Ecto neural progenitor cell (in vitro differentiated cells): ENCODE measurements at regions not wholly inside any gene's neighbourhood (a gene's known extent, or its start where the extent isn't known, plus 50 kb on each side); places are given as distances from the start of the nearest gene placed in this dataset.

Experiments
- DNase-seq: peaks from one replicate; pipeline ENCODE4 v3.0.0-alpha.2; 2018; ENCODE audit warnings: low spot score

DNA sequence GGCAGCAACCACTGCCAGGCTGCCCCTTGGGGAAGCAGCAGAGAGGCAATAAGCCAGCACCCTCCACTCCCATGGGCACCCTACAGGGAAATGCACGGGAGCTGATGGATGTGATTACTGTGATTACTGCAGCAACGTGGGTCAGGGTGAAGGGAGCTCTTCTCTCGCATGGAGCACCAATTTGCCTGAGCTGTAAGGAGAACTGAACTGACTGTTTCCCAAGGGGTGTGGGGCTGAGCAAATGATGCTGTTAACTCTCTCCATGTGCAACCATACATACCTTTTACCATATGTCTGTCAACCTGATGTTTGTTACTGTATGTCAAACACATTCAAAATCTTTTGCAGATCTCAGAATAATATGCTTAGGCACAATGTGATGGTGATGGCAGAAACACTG lies 680.6 kb downstream of the SQOR start:
- no peak for DNase-seq

DNA sequence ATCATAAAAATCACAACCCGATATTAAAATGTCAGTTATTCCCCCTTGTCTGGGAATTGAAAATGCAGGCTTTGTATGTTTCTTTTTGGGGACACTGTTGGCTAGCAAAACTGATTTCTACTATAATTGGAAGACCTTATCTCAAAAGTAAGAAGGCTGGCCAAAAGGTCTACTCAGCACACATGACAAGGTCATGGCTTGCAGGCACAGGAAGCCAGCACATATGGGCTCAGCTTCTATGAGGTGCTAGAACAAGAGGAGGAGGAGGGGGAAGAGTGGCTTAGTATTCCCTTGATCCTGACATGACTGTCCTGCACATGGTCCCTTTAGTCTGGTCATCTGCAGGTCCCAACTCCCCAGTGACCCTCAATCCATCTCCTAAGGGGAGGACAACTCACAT lies 681.2 kb downstream of the SQOR start:
- no peak for DNase-seq

- DNase-seq = no peak
These were observed 682.2 kb downstream of the SQOR start for GRCh38 chr15:46317029-46317428.

DNA sequence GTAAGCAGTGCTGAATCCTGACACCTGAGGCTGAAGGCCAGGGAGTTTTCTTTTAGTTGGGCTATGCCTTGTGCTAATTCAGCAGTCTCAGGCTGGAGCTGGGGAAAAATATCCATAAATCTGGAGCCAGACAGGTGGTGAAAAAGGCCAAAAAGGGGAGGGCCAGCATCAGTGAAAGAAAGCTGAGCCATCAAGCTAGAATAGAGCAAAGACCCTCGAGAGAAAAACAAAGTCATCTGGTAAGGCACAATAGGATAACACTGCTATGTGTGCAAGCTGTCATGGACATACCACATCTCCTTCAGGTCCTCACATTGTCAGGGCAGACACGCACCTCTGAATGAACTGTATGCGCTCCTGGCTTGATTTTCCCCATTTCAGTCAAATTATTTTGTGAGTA lies 687.9 kb downstream of the SQOR start:
- no peak for DNase-seq

GRCh38 chr15:46326173-46326572 lies 691.3 kb downstream of the SQOR start:
- DNase-seq = no peak

DNA sequence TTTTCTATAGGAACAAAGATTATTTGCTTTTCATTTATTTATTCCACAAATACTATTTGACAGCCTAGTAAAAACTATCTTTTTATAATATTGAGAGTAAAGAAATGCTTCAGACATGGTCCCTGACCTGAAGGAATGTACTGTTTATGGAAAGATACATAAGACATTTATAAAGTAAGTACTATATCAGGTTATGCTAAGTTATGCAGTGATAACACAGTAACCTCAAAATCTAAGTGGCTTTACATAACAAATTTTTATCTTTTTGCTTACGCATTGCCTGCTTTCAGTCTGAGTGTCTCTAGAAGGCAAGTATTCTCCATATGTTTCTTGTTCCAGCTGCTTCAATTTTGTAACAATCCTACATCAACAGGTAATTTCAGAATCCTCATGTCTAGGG lies 694.0 kb downstream of the SQOR start:
- no peak for DNase-seq

DNA sequence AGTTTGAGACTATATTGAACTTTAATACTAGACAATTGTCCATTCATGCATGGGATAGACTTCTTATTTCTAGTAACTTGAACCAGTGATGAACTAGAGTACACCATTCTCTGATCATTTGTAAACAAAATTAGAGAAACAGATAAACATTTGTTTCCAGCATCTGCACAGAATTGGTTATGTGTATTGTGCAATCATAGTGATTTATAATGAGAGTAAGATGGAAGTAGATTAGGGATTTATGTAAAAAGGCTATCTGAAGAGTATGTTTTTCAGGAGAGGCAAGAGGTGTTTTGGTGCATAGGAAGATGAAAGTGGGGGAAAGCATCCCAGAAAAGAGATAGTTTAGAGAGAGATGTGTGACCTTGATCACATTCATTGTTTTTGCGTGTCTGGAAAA lies 695.0 kb downstream of the SQOR start:
- DNase-seq = no peak

- DNase-seq = no peak
These were observed 696.7 kb downstream of the SQOR start for GRCh38 chr15:46331546-46331945.

GRCh38 chr15:46343196-46343935 lies 708.5 kb downstream of the SQOR start:
- peak; percentile 52 for DNase-seq

GRCh38 chr15:46344115-46344724 lies 709.4 kb downstream of the SQOR start:
- no peak for DNase-seq

- DNase-seq = no peak
These were observed 710.1 kb downstream of the SQOR start for GRCh38 chr15:46344915-46345314.

DNA sequence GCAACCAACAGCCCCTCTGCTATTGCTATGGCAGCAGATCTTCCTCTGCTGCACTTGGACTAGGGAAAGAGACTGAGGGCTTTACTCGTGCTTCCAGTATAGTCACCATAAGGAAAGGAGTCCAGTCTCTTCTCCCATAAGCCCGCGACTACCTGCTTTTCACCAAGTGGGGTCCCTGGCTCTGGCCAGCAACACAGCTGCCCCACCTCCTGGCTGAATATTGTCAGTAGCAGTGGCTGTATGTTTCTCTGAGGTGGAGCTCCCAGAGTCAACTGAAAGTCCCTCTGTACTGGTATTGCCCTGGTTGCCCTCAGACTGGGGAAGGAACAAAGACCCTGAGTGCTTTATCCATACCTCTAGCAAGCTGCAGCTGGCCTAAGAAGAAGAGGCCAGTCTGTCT lies 719.6 kb downstream of the SQOR start:
- DNase-seq = no peak

DNA sequence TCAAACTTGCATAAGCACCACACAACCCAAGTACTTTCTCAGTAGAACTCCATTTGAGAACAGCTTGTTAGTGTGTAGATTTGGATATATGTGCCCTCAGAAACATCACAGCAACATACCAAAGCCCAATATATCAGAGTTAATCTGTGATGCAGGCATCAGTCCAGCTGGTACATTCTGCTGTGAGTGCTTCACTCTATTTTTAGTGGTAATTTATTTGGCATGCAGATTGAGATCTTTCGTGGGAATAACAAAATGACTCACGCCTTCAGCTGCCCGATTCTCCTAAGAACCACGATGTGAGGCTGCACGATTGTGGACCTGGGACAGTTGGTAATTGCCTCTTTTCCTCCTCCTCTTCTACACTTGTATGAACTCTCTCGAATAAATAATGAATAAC lies 730.7 kb downstream of the SQOR start:
- no peak for DNase-seq

DNA sequence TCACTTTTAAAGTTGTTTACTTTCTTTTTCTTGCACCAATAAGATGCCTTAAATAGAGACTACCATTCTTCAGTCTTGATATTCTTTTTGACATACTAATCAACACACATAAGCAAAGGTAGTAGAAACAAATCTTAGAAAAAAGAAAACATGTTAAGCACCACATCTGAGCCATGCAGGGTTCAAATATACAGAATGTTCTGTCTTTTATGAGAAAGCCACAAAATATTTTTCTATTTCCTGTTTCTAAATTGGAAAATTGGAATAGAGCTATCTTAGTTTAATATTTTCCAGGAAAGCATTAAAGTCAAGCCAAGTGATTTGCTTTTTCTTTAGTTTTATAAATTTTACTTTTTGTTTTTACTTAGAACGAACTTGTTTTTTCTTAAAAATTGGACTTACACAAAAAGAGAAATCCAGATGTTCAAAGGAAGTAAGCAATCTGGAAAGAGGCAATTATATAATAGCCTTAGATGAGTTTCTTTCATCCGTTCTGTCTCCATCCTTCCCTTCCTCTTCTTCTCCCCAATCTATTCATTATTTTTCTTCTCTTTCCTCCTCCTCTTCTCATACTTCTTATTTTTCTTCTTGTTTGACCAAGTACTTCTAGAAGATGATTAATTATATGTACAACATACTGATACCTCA lies 731.7 kb downstream of the SQOR start:
- no peak for DNase-seq

DNA sequence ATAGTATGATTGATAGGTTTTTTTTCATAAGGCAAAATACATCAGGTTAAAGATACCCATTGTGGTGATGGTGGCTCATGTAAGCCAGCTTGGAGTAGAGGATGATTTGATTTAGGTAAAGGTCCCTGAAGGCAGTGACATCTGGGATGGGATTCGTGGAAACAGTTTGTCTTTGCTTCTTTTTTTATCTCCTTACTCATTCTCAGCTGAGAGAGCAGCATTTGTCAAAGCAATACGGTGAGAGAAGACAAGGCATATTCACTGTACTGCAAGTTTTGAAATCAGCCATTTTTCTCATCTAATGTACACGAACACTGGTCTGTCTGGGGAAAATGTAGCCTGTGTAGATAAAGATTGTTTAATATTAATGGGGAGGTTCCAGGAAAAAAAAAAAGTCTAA lies 749.1 kb downstream of the SQOR start:
- DNase-seq = no peak

DNA sequence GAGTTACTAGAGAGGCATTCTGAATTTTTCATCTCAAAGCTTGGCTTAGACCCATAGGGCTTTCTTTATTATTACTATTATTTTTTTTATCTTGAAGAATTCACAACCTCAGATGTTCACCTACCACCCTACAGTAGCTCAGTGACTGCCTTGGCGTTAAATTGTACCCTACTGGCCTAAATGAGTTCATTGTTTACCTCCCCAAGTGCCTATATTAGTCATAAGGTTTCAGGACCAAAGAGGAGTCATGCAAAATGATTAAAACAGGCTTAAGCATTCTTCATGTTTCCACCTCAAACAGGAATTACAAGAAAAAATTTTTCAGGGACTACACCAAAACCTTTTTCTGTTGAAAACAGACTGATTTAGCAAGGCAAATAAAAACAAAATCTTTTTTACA lies 751.5 kb downstream of the SQOR start:
- DNase-seq = no peak

DNA sequence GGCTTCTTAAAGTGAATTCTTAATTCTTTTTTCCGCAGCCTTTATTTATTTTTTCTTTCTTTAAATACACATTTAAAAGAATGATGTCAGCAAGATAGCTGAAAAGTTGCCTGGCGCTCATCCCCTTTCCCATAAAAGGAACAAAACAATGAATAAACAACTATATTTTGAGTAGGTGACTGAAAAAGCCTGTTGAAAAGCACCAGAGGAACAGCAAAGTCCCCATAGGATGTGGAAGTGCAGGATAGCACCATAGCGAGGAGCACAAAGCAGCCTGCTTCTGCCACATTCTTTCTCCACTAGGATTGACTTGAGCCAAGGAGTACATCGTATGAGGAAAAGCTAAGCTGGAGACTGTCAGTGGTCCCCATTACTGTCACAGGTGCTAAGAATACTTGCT lies 754.9 kb downstream of the SQOR start:
- no peak for DNase-seq

DNA sequence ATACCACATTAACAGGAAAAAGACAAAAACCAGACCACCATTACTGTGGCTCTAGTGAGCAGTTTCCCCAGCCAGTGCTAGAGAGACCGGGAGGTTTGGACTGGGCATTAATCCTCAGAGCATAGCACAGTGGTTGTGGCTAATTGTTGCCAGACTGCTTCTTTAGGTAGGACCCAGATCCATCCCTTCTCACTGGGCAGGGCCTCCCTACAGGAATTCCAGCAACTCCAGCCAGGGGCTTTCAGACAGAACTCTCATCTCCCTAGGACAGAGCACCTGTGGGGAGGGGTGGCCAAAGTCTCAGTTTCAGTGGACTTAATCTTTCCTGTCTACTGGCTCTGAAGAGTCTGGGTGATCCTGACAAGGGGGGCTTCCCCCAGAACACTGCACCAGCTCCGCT lies 759.6 kb downstream of the SQOR start:
- no peak for DNase-seq

GRCh38 chr15:46408312-46408711 lies 773.5 kb downstream of the SQOR start:
- no peak for DNase-seq

DNA sequence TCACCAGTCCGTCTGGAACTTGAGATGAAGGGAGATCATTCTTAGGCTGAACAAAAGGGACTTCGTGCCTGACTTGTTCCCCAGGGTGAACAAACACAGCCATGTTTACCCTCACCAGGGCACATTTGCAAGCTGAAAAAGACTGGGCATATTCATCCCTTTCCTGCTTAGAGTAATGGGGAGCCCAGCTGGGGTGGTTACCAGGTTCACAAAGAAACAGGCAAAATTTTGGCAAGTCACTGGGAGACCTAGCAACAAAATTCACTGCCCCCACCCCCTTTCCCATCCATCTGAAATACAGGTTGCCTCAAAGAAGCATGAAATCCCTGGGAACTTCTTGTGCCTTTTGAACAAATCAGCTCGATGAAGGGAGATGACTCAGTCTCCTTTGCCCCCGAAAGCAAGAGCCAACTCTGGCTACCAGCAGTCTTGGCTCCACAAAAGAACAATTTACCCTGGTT lies 775.0 kb downstream of the SQOR start:
- DNase-seq = no peak

DNA sequence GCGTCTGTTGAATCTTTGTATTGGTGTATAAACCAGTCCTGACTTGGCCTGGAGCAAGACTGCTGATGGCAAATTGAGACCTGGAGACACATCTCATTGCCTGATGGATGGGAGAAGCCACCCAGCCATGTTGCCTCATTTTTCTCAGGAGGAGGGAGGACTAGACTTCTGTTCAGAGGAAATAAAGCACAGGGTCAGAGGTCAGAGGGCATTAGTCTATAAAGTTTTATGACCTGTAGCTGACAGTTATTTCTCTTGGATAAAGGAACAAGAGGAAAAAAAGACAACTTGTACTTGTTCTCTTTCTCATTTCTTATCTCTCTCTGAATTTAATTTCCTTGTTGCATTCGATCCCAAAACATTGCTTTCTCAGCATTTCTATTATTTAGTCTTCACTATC lies 775.9 kb downstream of the SQOR start:
- no peak for DNase-seq

- no peak for DNase-seq
These were observed 777.1 kb downstream of the SQOR start for GRCh38 chr15:46411900-46412299.

DNA sequence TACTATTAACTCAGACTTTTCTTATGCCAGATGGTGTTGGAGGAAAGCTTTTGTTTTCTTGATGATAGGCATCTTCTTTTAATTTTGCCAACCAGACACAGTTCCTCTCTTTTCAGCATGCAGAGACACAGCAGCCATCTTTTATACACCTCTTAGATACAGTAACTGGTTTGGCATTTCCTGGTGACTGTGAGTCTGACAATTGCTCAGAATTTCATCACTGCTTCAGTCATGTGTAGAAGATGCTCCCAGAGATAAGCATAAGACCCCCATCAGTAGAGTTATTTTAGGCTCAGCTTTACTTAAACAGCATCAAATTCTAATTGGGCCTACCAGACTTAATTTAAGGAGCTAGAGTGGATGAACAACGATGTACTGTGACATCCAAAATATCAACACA lies 779.0 kb downstream of the SQOR start:
- no peak for DNase-seq

DNA sequence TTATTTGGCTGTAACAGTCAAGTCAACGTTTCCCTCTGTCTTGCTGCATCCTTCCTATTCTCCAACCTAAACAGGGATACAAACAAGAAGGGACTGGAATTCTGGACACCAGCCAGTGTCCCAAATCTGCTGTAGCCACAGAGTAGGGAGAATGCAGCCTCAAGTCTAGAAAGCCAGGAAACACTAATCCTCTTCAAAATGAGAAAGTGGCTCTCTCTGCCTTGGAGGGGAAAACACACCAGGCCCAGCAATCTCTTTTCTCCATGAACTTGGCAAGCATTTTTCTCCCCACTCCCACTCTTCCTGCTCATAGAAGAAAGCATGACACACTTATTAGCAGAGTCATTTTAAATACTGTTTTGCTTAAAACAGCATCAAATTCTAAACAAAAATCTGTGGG lies 781.7 kb downstream of the SQOR start:
- no peak for DNase-seq
